MM.1S (cell line): ENCODE measurements at regions not wholly inside any gene's neighbourhood (a gene's known extent, or its start where the extent isn't known, plus 50 kb on each side); places are given as distances from the start of the nearest gene placed in this dataset.

ENCODE experiments used
- CTCF ChIP-seq: fragments of 300-600 bp; sonication (generic); IDR thresholded peaks from 2 replicates; pipeline ENCODE4 v1.5.1; 2016; ENCODE audit warnings: antibody characterized with exemption, low read length, mixed read lengths
- EZH2 ChIP-seq: fragments of 300-600 bp; sonication (generic); optimal IDR thresholded peaks from 2 replicates; pipeline ENCODE3; 2017; ENCODE audit warnings: low read depth, mild to moderate bottlenecking, antibody characterized with exemption, low read length, mixed read lengths

- TF ChIP-seq EZH2: no peak
- no peak for TF ChIP-seq CTCF
Observed at GRCh38 chr14:100419856-100420255, 96.7 kb downstream of the SLC25A47 start.
